Body of pancreas (tissue), 4 donors: ENCODE measurements at regions not wholly inside any gene's neighbourhood (a gene's known extent, or its start where the extent isn't known, plus 50 kb on each side); places are given as distances from the start of the nearest gene placed in this dataset.

ENCODE experiments used
- ATAC-seq: fragments of 150-250 bp; one replicate; pipeline ENCODE4 v1.9.1; 2016
- DNase-seq, 4 donors: peaks; one replicate each; pipeline ENCODE4 v3.0.0-alpha.2; 2019
- H3K27ac ChIP-seq, 4 donors: fragments of 200-600 bp; sonication (generic); 1 replicate in 3 of 4; 2 replicates in 1 of 4; pipeline versions ENCODE4 v1.5.1 to v1.6.1; 2016 to 2019; ENCODE audit warnings: mild to moderate bottlenecking in 1 of 4, mixed read lengths in 1 of 4, moderate library complexity in 1 of 4
- H3K27me3 ChIP-seq, 2 donors: fragments of 200-600 bp; sonication (generic); one replicate each; pipeline ENCODE4 v1.6.0; 2016; ENCODE audit warnings: mild to moderate bottlenecking in 1 of 2
- H3K36me3 ChIP-seq, 2 donors: fragments of 200-600 bp; sonication (generic); replicated peaks in 1 of 2; 2 replicates each; pipeline ENCODE4 v1.5.1; 2016; ENCODE audit warnings: low read depth in 2 of 2; ENCODE audit not compliant: insufficient read depth in 1 of 2
- H3K4me1 ChIP-seq: fragments of 200-600 bp; sonication (generic); one replicate; pipeline ENCODE4 v1.6.0; 2016
- H3K4me3 ChIP-seq, 2 donors: fragments of 200-600 bp; sonication (generic); 1 replicate in 1 of 2; 2 replicates in 1 of 2; pipeline ENCODE4 v1.5.1; 2016 to 2019
- H3K9me3 ChIP-seq, 3 donors: fragments of 200-600 bp; sonication (generic); 1 replicate in 2 of 3; 2 replicates in 1 of 3; pipeline ENCODE4 v1.5.1; 2016
- CTCF ChIP-seq, 7 experiments: fragments of 450-650 bp in 4 of 7; fragments of 200-600 bp in 3 of 7; sonication (generic) in 3 of 7; IDR thresholded peaks; one replicate each; pipeline ENCODE4 v1.5.1; 2016 to 2019; ENCODE audit warnings: antibody characterized with exemption in 7 of 7
- POLR2A ChIP-seq, 3 donors: fragments of 450-650 bp; IDR thresholded peaks; one replicate each; pipeline ENCODE4 v1.6.1; 2016; ENCODE audit warnings: antibody characterized with exemption in 3 of 3, mild to moderate bottlenecking in 2 of 3
- WGBS, 2 donors: methylation state at CpG; one replicate each; pipeline ENCODE4 v1.1.5; 2017; 5-methylcytosine and 5-hydroxymethylcytosine counted together
- intact Hi-C: fragments of 100-400 bp; cut with DNase I; formaldehyde crosslinking; loops from one replicate; pipeline ENCODE4 v1.15.1; 2023

GRCh38 chr18:4677006-4677405, 221.9 kb upstream of the DLGAP1 start:
- TF ChIP-seq CTCF (IDR thresholded peaks at IDR 0.05) (no peak), POLR2A (IDR thresholded peaks at IDR 0.05) (no peak)

GRCh38 chr18:4672162-4672561, 217.1 kb upstream of the DLGAP1 start:
- Histone ChIP-seq H3K9me3 (no peaks in the 10 kb centered on the region), H3K4me3 (no peak overlapping the region), H3K27me3 (no peaks in the 10 kb centered on the region), H3K36me3 (no peaks in the 10 kb centered on the region), H3K27ac (no peak overlapping the region), H3K4me1 (no peaks in the 10 kb centered on the region)
- DNase-seq (no peak), ATAC-seq (no peak)
- 62 to 66% methylated on average over 6 of the region's 6 CpGs for WGBS, 2 donors
- TF ChIP-seq CTCF (IDR thresholded peaks at IDR 0.05) (no peak), POLR2A (IDR thresholded peaks at IDR 0.05) (no peak)
- intact Hi-C loops, result no loop called here

More at GRCh38 chr18:4677006-4677405, 221.9 kb upstream of the DLGAP1 start:
- intact Hi-C loops, result no loop called here
- DNase-seq, result no peak
- H3K27me3 ChIP-seq, result no peaks in the 10 kb centered on the region
- no peak for ATAC-seq
- no peaks in the 10 kb centered on the region for H3K4me1 ChIP-seq
- no peak overlapping the region for H3K27ac ChIP-seq
- 25 to 48% methylated on average over 3 of the region's 3 CpGs for whole genome bisulfite sequencing, 2 donors
- H3K4me3 ChIP-seq, result no peak overlapping the region
- no peaks in the 10 kb centered on the region for H3K36me3 ChIP-seq
- no peaks in the 10 kb centered on the region for H3K9me3 ChIP-seq

GRCh38 chr18:4658804-4659203, 203.7 kb upstream of the DLGAP1 start:
- no peak for ATAC-seq
- no peak for DNase-seq
- TF ChIP-seq CTCF (IDR thresholded peaks at IDR 0.05) (no peak), POLR2A (IDR thresholded peaks at IDR 0.05) (no peak)
- H3K4me1 ChIP-seq, result no peaks in the 10 kb centered on the region
- no peaks in the 10 kb centered on the region for H3K9me3 ChIP-seq
- H3K27ac ChIP-seq, result no peak overlapping the region
- no peaks in the 10 kb centered on the region for H3K36me3 ChIP-seq
- intact Hi-C loops, result no loop called here
- no peak overlapping the region for H3K4me3 ChIP-seq
- H3K27me3 ChIP-seq, result no peaks in the 10 kb centered on the region

- intact Hi-C loops, result no loop called here
- no peak for TF ChIP-seq CTCF (IDR thresholded peaks at IDR 0.05)
- TF ChIP-seq POLR2A (IDR thresholded peaks at IDR 0.05), result no peak
- no peaks in the 10 kb centered on the region for H3K27me3 ChIP-seq
- H3K4me1 ChIP-seq, result no peaks in the 10 kb centered on the region
- no peak for DNase-seq
- H3K4me3 ChIP-seq, result no peak overlapping the region
- H3K27ac ChIP-seq, result no peak overlapping the region
- ATAC-seq, result no peak
- no peaks in the 10 kb centered on the region for H3K9me3 ChIP-seq
- H3K36me3 ChIP-seq, result no peaks in the 10 kb centered on the region
- 66 to 71% methylated on average over 2 of the region's 2 CpGs for WGBS, 2 donors
These were observed 198.3 kb upstream of the DLGAP1 start for GRCh38 chr18:4653418-4653817.

GRCh38 chr18:4641771-4642368, 186.8 kb upstream of the DLGAP1 start:
- Histone ChIP-seq H3K4me3 (no peak overlapping the region), H3K27ac (no peak overlapping the region), H3K27me3 (no peaks in the 10 kb centered on the region), H3K4me1 (no peaks in the 10 kb centered on the region), H3K9me3 (no peaks in the 10 kb centered on the region), H3K36me3 (no peaks in the 10 kb centered on the region)
- WGBS, 2 donors, result 56 to 59% methylated on average over 5 of the region's 5 CpGs
- DNase-seq (no peak), ATAC-seq (no peak)
- TF ChIP-seq POLR2A (IDR thresholded peaks at IDR 0.05), result no peak
- TF ChIP-seq CTCF (IDR thresholded peaks at IDR 0.05), result no peak
- intact Hi-C loops, result no loop called here
